C4-2B (cell line): ENCODE measurements at regions not wholly inside any gene's neighbourhood (a gene's known extent, or its start where the extent isn't known, plus 50 kb on each side); places are given as distances from the start of the nearest gene placed in this dataset.
"Not testable (repeated sequence)": the region's sequence is repeated elsewhere in the genome, so short reads cannot be mapped to it uniquely, and the experiment has no call there.

Experiments used
- H3K27ac ChIP-seq: fragments of 450-650 bp; 2 replicates; pipeline ENCODE4 v1.5.1; 2017
- ZFX ChIP-seq: fragments of 450-650 bp; IDR thresholded peaks from 2 replicates; pipeline ENCODE4 v1.6.1; 2017
- TF ChIP-seq, protein P1 (sequence below): fragments of 450-650 bp; conservative IDR thresholded peaks from 2 replicates; pipeline ENCODE4 v1.5.1; 2017; ENCODE audit warnings: mild to moderate bottlenecking

- no peak overlapping the region for H3K27ac ChIP-seq
- TF ChIP-seq, protein P1, sequence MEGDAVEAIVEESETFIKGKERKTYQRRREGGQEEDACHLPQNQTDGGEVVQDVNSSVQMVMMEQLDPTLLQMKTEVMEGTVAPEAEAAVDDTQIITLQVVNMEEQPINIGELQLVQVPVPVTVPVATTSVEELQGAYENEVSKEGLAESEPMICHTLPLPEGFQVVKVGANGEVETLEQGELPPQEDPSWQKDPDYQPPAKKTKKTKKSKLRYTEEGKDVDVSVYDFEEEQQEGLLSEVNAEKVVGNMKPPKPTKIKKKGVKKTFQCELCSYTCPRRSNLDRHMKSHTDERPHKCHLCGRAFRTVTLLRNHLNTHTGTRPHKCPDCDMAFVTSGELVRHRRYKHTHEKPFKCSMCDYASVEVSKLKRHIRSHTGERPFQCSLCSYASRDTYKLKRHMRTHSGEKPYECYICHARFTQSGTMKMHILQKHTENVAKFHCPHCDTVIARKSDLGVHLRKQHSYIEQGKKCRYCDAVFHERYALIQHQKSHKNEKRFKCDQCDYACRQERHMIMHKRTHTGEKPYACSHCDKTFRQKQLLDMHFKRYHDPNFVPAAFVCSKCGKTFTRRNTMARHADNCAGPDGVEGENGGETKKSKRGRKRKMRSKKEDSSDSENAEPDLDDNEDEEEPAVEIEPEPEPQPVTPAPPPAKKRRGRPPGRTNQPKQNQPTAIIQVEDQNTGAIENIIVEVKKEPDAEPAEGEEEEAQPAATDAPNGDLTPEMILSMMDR: no peak
- no peak for TF ChIP-seq ZFX
Measured at GRCh38 chr3:139132976-139133375, 88.3 kb upstream of the PRR23C start.

DNA sequence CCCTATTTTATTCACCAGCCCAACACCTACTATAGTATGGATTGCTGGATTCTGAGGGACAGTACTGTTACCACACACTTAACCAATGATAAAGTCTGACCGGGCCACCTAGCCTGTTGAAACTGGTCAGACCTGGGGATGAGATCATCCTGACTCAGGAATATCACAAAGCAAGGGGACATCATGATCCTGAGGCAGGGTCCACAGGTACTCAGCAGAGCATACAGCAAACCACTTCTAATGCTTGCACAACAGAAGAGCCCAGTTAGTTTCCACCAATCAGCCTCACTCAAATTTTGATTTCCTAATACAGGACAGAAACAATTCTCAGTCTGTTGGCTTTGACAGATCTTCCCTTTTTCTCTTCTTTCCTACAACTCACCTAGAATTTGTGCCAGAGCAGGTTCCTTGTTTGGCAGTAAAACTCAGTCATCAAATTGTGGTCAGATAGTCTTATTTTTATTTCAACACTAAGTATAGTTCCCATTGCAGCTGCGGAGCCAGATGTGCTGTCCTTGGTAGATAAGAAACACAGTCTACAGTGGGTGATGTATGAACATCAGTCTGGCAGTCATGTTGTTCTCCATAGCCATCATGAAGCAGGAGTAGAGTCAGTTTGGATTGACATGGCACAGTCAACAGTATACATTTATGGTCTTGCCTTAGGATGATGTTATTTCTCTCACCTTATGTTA, 90.1 kb upstream of the PRR23C start:
- TF ChIP-seq, protein P1: no peak
- no peak for TF ChIP-seq ZFX
- H3K27ac ChIP-seq: no peak overlapping the region

DNA sequence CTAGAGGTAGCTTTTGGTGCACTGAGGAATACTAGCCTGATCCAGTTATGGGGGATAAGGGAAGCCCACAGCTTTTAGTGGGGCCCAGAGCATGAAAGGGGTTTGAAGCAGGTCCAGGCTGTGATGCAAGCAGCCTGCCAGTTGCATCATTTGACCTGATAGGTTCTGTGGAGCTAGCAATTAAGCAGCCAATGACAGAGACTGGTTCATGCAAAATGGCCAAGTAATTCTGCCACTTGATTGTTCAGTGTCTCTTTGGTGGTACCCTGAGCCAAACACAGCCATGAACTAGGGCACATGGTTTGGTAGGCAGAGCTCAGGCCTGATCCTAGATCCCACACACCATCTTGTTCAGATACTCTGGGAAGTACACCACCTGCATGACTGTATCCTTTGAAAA, 91.0 kb upstream of the PRR23C start:
- no peak overlapping the region for H3K27ac ChIP-seq
- TF ChIP-seq, protein P1: no peak
- TF ChIP-seq ZFX: no peak

GRCh38 chr3:139136469-139137202, 91.9 kb upstream of the PRR23C start:
- no peak overlapping the region for H3K27ac ChIP-seq

GRCh38 chr3:139140553-139140952, 95.9 kb upstream of the PRR23C start:
- TF ChIP-seq, protein P1: no peak
- TF ChIP-seq ZFX: no peak

More at GRCh38 chr3:139136469-139137202, 91.9 kb upstream of the PRR23C start:
- TF ChIP-seq, protein P1: no peak
- TF ChIP-seq ZFX: no peak

GRCh38 chr3:139145980-139146379, 101.3 kb upstream of the PRR23C start:
- not testable (repeated sequence) for H3K27ac ChIP-seq

More at GRCh38 chr3:139140553-139140952, 95.9 kb upstream of the PRR23C start:
- no peak overlapping the region for H3K27ac ChIP-seq

DNA sequence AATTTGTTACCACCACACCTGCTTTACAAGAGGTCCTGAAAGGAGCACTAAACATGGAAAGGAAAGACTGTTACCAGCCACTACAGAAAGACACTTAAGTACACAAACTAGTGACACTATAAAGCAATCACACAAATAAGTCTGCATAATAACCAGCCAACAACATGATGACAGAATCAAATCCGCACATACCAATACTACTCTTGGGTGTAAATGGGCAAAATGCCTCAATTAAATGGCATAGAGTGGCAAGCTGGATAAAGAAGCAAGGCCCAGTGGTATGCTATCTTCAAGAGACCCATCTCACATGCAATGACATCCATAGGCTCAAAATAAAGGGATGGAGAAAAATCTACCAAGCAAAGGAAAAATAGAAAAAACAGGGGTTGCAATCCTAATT, 106.8 kb upstream of the PRR23C start:
- TF ChIP-seq, protein P1: no peak
- no peak for TF ChIP-seq ZFX
- H3K27ac ChIP-seq: no peak overlapping the region

- not testable (repeated sequence) for H3K27ac ChIP-seq
Measured at GRCh38 chr3:139153434-139153833, 108.7 kb upstream of the PRR23C start.
